ENCODE measurements at regions not wholly inside any gene's neighbourhood (a gene's known extent, or its start where the extent isn't known, plus 50 kb on each side); places are given as distances from the start of the nearest gene placed in this dataset.
A peak's percentile ranks its signal among the peaks of the same experiment; 100 is the strongest.

GRCh38 chr1:209155546-209155945 lies 428.0 kb upstream of the CAMK1G start:
- Histone ChIP-seq H3K36me3 (ENCODE audit: insufficient read depth, low read length) (no peaks in the 10 kb centered on the region), H3K9ac (ENCODE audit: low read length) (no peak overlapping the region), H2AFZ (ENCODE audit: low read depth, low read length) (no peak overlapping the region), H3K4me3 (ENCODE audit: low read length) (no peak overlapping the region), H3K4me2 (ENCODE audit: low read length) (no peak overlapping the region), H3K27ac (ENCODE audit: low read length) (peak overlapping the region; percentile 78), H3K79me2 (replicated peaks; ENCODE audit: insufficient read depth, low read length) (no peaks in the 10 kb centered on the region), H3F3A (ENCODE audit: insufficient read depth, low read length, poor library complexity, severe bottlenecking) (no peaks in the 10 kb centered on the region), H3K9me2 (ENCODE audit: insufficient read depth, low read length) (no peaks in the 10 kb centered on the region), H3K9me3 (ENCODE audit: low read length) (no peaks in the 10 kb centered on the region), H3K27me3 (ENCODE audit: insufficient read depth, low read depth, low read length) (no peaks in the 10 kb centered on the region), H4K20me1 (ENCODE audit: insufficient read depth) (no peaks in the 10 kb centered on the region)
- no peak for TF ChIP-seq SMC3 (conservative IDR thresholded peaks at IDR 0.05; ENCODE audit: poor library complexity)
- TF ChIP-seq EP300 (conservative IDR thresholded peaks at IDR 0.05; ENCODE audit: poor library complexity, severe bottlenecking): no peak
- TF ChIP-seq RAD21 (conservative IDR thresholded peaks at IDR 0.05): no peak
- no peak for TF ChIP-seq POLR2AphosphoS5 (IDR thresholded peaks at IDR 0.05)
- TF ChIP-seq EZH2 (IDR thresholded peaks at IDR 0.05; ENCODE audit: borderline replicate concordance, insufficient read depth, low read length, poor library complexity, severe bottlenecking): no peak
- no peak for TF ChIP-seq REST (IDR thresholded peaks at IDR 0.05; ENCODE audit: borderline replicate concordance)
- TF ChIP-seq MXI1 (conservative IDR thresholded peaks at IDR 0.05; ENCODE audit: poor library complexity, severe bottlenecking): no peak
- TF ChIP-seq CTCF (IDR thresholded peaks at IDR 0.05; ENCODE audit: poor library complexity, severe bottlenecking): no peak
- no peak for TF ChIP-seq TAF1 (IDR thresholded peaks at IDR 0.05; ENCODE audit: low read depth)

GRCh38 chr1:209156991-209157390 lies 426.5 kb upstream of the CAMK1G start:
- Histone ChIP-seq H3K36me3 (ENCODE audit: insufficient read depth, low read length) (no peaks in the 10 kb centered on the region), H3K9ac (ENCODE audit: low read length) (peak overlapping the region; percentile 28), H3K9me2 (ENCODE audit: insufficient read depth, low read length) (no peaks in the 10 kb centered on the region), H3F3A (ENCODE audit: insufficient read depth, low read length, poor library complexity, severe bottlenecking) (no peaks in the 10 kb centered on the region), H2AFZ (ENCODE audit: low read depth, low read length) (no peak overlapping the region), H3K79me2 (replicated peaks; ENCODE audit: insufficient read depth, low read length) (no peaks in the 10 kb centered on the region), H3K4me3 (ENCODE audit: low read length) (no peak overlapping the region), H3K9me3 (ENCODE audit: low read length) (no peaks in the 10 kb centered on the region), H4K20me1 (ENCODE audit: insufficient read depth) (no peaks in the 10 kb centered on the region), H3K4me2 (ENCODE audit: low read length) (peak overlapping the region; percentile 36), H3K27me3 (ENCODE audit: insufficient read depth, low read depth, low read length) (no peaks in the 10 kb centered on the region), H3K27ac (ENCODE audit: low read length) (peak overlapping the region; percentile 78)
- TF ChIP-seq TAF1 (IDR thresholded peaks at IDR 0.05; ENCODE audit: low read depth) (no peak), SMC3 (conservative IDR thresholded peaks at IDR 0.05; ENCODE audit: poor library complexity) (no peak), REST (IDR thresholded peaks at IDR 0.05; ENCODE audit: borderline replicate concordance) (no peak), EP300 (conservative IDR thresholded peaks at IDR 0.05; ENCODE audit: poor library complexity, severe bottlenecking) (no peak), MXI1 (conservative IDR thresholded peaks at IDR 0.05; ENCODE audit: poor library complexity, severe bottlenecking) (no peak), CTCF (IDR thresholded peaks at IDR 0.05; ENCODE audit: poor library complexity, severe bottlenecking) (no peak), EZH2 (IDR thresholded peaks at IDR 0.05; ENCODE audit: borderline replicate concordance, insufficient read depth, low read length, poor library complexity, severe bottlenecking) (no peak), POLR2AphosphoS5 (IDR thresholded peaks at IDR 0.05) (no peak), RAD21 (conservative IDR thresholded peaks at IDR 0.05) (no peak)
